ENCODE measurements at regions not wholly inside any gene's neighbourhood (a gene's known extent, or its start where the extent isn't known, plus 50 kb on each side); places are given as distances from the start of the nearest gene placed in this dataset.

DNA sequence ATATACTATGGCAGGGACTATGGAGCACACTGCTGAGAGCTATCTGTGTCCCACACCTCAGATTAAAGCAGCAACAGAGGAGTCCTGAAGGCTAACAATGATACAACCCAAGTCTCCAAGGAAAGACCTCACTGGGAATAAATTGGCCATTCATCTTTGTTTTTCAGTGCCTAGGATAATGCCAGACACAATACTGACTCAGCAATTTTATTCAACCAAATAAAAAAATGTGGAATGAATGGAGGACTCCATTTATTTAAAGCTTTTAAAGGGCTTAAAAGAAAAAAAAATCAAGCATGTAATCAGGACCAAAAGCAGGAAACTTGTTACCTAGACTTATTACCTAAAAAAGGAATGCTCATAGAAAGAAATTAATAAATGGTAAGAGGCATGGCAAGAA, 960.5 kb downstream of the PCDH17 start:
- ChIA-PET CTCF (no interaction called here), POLR2A (no interaction called here)
- DNase-seq (ENCODE audit: extremely low spot score) = no peak
- TF ChIP-seq, protein P1, sequence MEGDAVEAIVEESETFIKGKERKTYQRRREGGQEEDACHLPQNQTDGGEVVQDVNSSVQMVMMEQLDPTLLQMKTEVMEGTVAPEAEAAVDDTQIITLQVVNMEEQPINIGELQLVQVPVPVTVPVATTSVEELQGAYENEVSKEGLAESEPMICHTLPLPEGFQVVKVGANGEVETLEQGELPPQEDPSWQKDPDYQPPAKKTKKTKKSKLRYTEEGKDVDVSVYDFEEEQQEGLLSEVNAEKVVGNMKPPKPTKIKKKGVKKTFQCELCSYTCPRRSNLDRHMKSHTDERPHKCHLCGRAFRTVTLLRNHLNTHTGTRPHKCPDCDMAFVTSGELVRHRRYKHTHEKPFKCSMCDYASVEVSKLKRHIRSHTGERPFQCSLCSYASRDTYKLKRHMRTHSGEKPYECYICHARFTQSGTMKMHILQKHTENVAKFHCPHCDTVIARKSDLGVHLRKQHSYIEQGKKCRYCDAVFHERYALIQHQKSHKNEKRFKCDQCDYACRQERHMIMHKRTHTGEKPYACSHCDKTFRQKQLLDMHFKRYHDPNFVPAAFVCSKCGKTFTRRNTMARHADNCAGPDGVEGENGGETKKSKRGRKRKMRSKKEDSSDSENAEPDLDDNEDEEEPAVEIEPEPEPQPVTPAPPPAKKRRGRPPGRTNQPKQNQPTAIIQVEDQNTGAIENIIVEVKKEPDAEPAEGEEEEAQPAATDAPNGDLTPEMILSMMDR (IDR thresholded peaks at IDR 0.05; ENCODE audit: control extremely low read depth, extremely low read depth, low read depth, missing control alignments) = no peak

DNA sequence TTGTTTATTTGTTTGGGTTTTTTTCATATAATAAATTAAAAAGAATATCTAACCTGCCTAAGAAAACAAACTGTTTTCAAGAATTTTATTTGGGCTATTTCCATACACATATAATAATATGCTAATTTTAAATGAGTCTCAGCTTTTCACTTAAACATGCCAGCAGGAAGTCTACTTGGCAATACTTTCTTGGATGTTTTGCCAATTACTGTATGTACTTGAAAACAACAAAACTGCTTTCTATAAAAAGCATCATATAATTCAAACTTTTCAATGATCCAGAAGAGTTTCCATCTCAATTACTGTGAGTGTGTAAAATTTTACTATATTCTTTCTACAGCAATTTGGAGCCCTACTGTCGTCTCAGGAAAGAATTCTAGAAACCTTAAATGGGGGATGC, 961.2 kb downstream of the PCDH17 start:
- POLR2A ChIA-PET = no interaction called here
- TF ChIP-seq, protein P1 (IDR thresholded peaks at IDR 0.05; ENCODE audit: control extremely low read depth, extremely low read depth, low read depth, missing control alignments) = no peak
- no peak for DNase-seq (ENCODE audit: extremely low spot score)
- CTCF ChIA-PET = no interaction called here

DNA sequence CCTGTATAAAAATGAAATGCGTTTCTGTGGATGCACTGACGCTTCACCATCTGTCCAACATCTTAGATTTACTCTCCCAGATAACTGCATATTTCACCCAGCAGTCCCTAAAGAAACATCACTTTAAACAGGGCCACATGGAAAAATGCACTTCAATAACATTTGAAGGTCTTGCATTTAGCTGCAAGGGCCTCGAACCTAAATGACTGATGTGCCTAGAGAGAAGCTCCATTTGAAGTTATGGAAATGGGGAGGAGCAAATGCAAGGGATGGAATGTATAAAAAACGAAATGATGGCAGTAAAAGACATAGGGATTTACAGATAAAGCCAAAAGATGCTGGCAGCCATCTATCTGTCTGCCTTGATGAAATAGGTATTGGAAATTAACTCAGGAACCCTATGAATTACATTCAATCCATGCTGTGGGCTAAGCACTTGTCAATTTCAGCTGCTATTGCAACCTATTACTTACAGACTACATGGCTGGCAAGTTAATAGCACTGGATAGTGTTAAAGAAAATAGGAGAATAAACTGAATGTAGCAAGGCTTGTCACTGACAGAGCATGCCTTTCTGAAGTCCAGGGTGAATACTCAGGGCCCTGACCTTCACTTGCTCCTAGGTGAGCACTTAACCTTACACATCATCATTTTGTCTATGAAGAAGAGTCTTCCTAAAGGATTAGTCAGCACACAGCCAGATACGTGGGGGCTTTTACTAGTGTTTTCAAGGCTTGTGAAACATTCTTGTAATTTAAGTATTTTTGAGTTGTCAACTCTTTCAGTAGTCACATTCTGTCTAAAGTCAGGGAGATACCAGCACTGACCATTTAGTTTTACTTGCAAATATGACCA, 963.4 kb downstream of the PCDH17 start:
- ChIA-PET CTCF (no interaction called here), POLR2A (no interaction called here)
- no peak for DNase-seq (ENCODE audit: extremely low spot score)
- TF ChIP-seq, protein P1 (IDR thresholded peaks at IDR 0.05; ENCODE audit: control extremely low read depth, extremely low read depth, low read depth, missing control alignments) = no peak

DNA sequence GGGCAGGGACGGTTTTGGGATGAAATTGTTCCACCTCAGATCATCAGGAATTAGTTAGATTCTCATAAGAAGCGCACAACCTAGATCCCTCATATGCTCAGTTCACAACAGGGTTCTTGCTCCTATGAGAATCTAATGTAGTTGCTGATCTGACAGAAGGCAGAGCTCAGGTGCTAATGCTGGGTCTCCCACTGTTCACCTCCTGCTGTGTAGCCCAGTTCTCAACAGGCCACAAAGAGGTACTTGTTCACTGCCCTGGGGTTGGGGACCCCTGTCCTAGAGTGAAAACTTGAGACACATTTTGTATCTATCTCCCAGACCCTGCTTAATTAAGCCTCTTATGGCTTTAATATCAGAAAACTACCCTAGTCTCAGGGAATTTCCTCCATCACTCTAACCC, 966.0 kb downstream of the PCDH17 start:
- ChIA-PET POLR2A (no interaction called here), CTCF (no interaction called here)
- TF ChIP-seq, protein P1 (IDR thresholded peaks at IDR 0.05; ENCODE audit: control extremely low read depth, extremely low read depth, low read depth, missing control alignments) = no peak
- no peak for DNase-seq (ENCODE audit: extremely low spot score)

DNA sequence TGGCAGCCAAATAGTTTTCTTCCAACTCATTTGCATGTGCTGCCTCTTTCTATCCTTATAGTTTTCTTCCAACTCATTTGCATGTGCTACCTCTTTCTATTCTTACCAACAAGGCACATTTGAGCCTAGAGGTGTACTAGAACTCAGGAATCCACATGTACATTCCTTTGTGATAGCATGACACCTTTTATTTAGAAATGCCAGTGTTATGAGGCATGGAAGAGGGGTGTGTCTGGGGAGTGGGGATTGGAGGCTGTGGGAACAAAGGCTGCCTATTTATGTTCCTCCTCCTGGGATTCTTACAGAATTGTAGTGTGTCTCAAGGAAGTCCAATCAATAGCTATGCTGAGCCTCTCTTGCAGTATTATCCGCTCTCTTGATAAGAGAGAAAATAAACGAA, 966.7 kb downstream of the PCDH17 start:
- TF ChIP-seq, protein P1 (IDR thresholded peaks at IDR 0.05; ENCODE audit: control extremely low read depth, extremely low read depth, low read depth, missing control alignments) = no peak
- POLR2A ChIA-PET = no interaction called here
- CTCF ChIA-PET = no interaction called here
- no peak for DNase-seq (ENCODE audit: extremely low spot score)

DNA sequence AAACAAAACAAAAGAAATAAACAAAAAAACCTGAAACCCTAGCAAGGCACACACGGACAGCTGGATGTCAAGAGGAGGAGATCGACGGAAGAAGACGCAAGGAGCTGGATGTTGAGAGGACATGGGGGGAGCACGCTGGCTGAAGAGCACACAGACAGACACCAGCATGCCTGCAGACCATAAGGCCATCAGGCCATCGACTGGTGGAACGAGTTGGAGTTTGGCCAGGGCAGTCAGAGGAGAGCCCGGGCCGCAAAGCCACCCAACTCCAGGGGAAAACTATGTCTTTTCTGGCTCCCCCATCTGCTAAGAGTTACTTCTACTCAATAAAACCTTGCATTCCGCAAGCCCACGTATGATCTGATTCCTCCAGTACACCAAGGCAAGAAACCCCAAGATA, 979.6 kb downstream of the PCDH17 start:
- ChIA-PET POLR2A (no interaction called here), CTCF (interaction anchor here (1.0 kb wide), 1 partner anchor 12 kb away, joined by 4 read pairs; no protein-coding TSS in a partner anchor)
- no peak for DNase-seq (ENCODE audit: extremely low spot score)
- TF ChIP-seq, protein P1 (IDR thresholded peaks at IDR 0.05; ENCODE audit: control extremely low read depth, extremely low read depth, low read depth, missing control alignments) = no peak
